ENCODE measurements at regions not wholly inside any gene's neighbourhood (a gene's known extent, or its start where the extent isn't known, plus 50 kb on each side); places are given as distances from the start of the nearest gene placed in this dataset.

- H3K27ac ChIP-seq: no peak overlapping the region
- H3K36me3 ChIP-seq: no peaks in the 10 kb centered on the region
- TF ChIP-seq CTCF (IDR thresholded peaks at IDR 0.05): no peak
- no peaks in the 10 kb centered on the region for H3K27me3 ChIP-seq
- DNase-seq: no peak
- H3K9me3 ChIP-seq: no peaks in the 10 kb centered on the region
- no peaks in the 10 kb centered on the region for H3K4me1 ChIP-seq
- H3K4me3 ChIP-seq: no peak overlapping the region
- intact Hi-C loops (cut with DNase I): no loop called here
- no peak for ATAC-seq
Measured at GRCh38 chr16:62899737-62900136, 863.5 kb upstream of the CDH8 start.

- Histone ChIP-seq H3K27me3 (no peaks in the 10 kb centered on the region), H3K27ac (no peak overlapping the region), H3K9me3 (no peaks in the 10 kb centered on the region), H3K36me3 (no peaks in the 10 kb centered on the region), H3K4me3 (no peak overlapping the region), H3K4me1 (no peaks in the 10 kb centered on the region)
- ATAC-seq (no peak), DNase-seq (no peak)
- intact Hi-C loops (cut with DNase I): no loop called here
- no peak for TF ChIP-seq CTCF (IDR thresholded peaks at IDR 0.05)
Measured at GRCh38 chr16:62889097-62889496, 852.9 kb upstream of the CDH8 start.

GRCh38 chr16:62883509-62883908, 847.3 kb upstream of the CDH8 start:
- Histone ChIP-seq H3K9me3 (no peaks in the 10 kb centered on the region), H3K27me3 (no peaks in the 10 kb centered on the region), H3K4me1 (no peaks in the 10 kb centered on the region), H3K4me3 (no peak overlapping the region), H3K36me3 (no peaks in the 10 kb centered on the region), H3K27ac (no peak overlapping the region)
- intact Hi-C loops (cut with DNase I): no loop called here
- ATAC-seq (no peak), DNase-seq (no peak)
- TF ChIP-seq CTCF (IDR thresholded peaks at IDR 0.05): no peak

- intact Hi-C loops (cut with DNase I): no loop called here
- TF ChIP-seq CTCF (IDR thresholded peaks at IDR 0.05): no peak
Measured at GRCh38 chr16:62882552-62883221, 846.4 kb upstream of the CDH8 start.

GRCh38 chr16:62876133-62876532, 839.9 kb upstream of the CDH8 start:
- Histone ChIP-seq H3K4me1 (no peaks in the 10 kb centered on the region), H3K4me3 (no peak overlapping the region), H3K27ac (no peak overlapping the region), H3K9me3 (no peaks in the 10 kb centered on the region), H3K36me3 (no peaks in the 10 kb centered on the region), H3K27me3 (no peaks in the 10 kb centered on the region)
- TF ChIP-seq CTCF (IDR thresholded peaks at IDR 0.05): no peak
- intact Hi-C loops (cut with DNase I): no loop called here
- no peak for DNase-seq
- ATAC-seq: no peak

More at GRCh38 chr16:62882552-62883221, 846.4 kb upstream of the CDH8 start:
- H3K27ac ChIP-seq: no peak overlapping the region
- no peak overlapping the region for H3K4me3 ChIP-seq
- H3K9me3 ChIP-seq: no peaks in the 10 kb centered on the region
- no peaks in the 10 kb centered on the region for H3K4me1 ChIP-seq
- no peaks in the 10 kb centered on the region for H3K27me3 ChIP-seq
- no peak for DNase-seq
- ATAC-seq: no peak
- H3K36me3 ChIP-seq: no peaks in the 10 kb centered on the region

GRCh38 chr16:62872339-62872738, 836.1 kb upstream of the CDH8 start:
- H3K4me3 ChIP-seq: no peak overlapping the region
- no peaks in the 10 kb centered on the region for H3K27me3 ChIP-seq
- H3K4me1 ChIP-seq: no peaks in the 10 kb centered on the region
- no peaks in the 10 kb centered on the region for H3K36me3 ChIP-seq
- no peak for TF ChIP-seq CTCF (IDR thresholded peaks at IDR 0.05)
- DNase-seq: no peak
- no peak for ATAC-seq
- H3K9me3 ChIP-seq: no peaks in the 10 kb centered on the region
- no peak overlapping the region for H3K27ac ChIP-seq
- intact Hi-C loops (cut with DNase I): no loop called here

All from upper lobe of right lung (tissue), 1 donor.